Parathyroid adenoma (tissue), 2 donors: ENCODE measurements at regions not wholly inside any gene's neighbourhood (a gene's known extent, or its start where the extent isn't known, plus 50 kb on each side); places are given as distances from the start of the nearest gene placed in this dataset.

Source experiments
- H2AFZ ChIP-seq: fragments of 300-600 bp; sonication (generic); one replicate; pipeline ENCODE4 v1.7.0; 2017; ENCODE audit warnings: antibody characterized with exemption, mild to moderate bottlenecking
- H3K27ac ChIP-seq: fragments of 300-600 bp; sonication (generic); one replicate; pipeline ENCODE4 v1.7.0; 2017
- H3K27me3 ChIP-seq: fragments of 300-600 bp; sonication (generic); one replicate; pipeline ENCODE4 v1.7.0; 2017; ENCODE audit warnings: low read length; ENCODE audit not compliant: control insufficient read depth, insufficient read depth
- H3K36me3 ChIP-seq: fragments of 300-600 bp; sonication (generic); one replicate; pipeline ENCODE4 v1.7.0; 2017; ENCODE audit warnings: low read length; ENCODE audit not compliant: control insufficient read depth, insufficient read depth
- H3K4me1 ChIP-seq: fragments of 300-600 bp; sonication (generic); one replicate; pipeline ENCODE4 v1.7.0; 2017; ENCODE audit warnings: control low read depth
- H3K4me2 ChIP-seq: fragments of 300-600 bp; sonication (generic); one replicate; pipeline ENCODE4 v1.7.0; 2017; ENCODE audit warnings: low read length
- H3K4me3 ChIP-seq: fragments of 300-600 bp; sonication (generic); one replicate; pipeline ENCODE4 v1.7.0; 2017; ENCODE audit warnings: low read depth, low read length
- H3K79me2 ChIP-seq: fragments of 300-600 bp; sonication (generic); one replicate; pipeline ENCODE4 v1.7.0; 2017; ENCODE audit warnings: control low read depth
- H3K9ac ChIP-seq: fragments of 300-600 bp; sonication (generic); one replicate; pipeline ENCODE4 v1.7.0; 2017; ENCODE audit warnings: mild to moderate bottlenecking
- H3K9me3 ChIP-seq: fragments of 300-600 bp; sonication (generic); one replicate; pipeline ENCODE4 v1.7.0; 2017; ENCODE audit warnings: low read length; ENCODE audit not compliant: control insufficient read depth
- TF ChIP-seq, protein P1 (sequence below): fragments of 300-600 bp; sonication (generic); IDR thresholded peaks from one replicate; pipeline ENCODE4 v1.7.0; 2017; ENCODE audit warnings: antibody characterized with exemption, mild to moderate bottlenecking
- donor health status: primary hyperparathyroidism.

DNA sequence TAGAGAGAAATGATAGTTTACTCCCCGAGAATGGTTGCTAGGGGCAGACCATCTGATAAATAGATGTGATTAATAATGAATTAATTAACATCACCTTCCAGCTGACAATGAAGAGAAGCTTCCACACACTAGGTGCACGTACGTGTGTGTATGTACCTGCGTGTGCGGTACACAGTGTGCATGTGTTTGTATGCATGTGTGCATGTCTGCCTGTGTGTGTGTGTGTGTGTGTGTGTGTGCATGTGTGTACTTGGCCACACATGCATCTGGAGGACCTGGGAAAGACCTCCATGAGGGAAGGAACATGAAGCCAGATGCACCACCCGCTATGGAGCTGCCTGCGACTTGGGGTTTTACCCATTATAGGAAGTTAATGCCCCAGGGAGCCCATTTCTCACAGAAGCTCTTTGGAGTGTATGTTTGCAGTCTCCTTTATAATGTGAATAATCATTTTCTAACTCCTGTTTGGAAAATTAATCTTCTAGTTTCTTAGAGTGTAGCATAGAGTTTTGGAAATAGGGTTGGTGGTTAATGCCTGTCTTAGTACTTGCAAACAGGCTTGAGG is 229.1 kb downstream of the ENGASE start:
- TF ChIP-seq, protein P1, sequence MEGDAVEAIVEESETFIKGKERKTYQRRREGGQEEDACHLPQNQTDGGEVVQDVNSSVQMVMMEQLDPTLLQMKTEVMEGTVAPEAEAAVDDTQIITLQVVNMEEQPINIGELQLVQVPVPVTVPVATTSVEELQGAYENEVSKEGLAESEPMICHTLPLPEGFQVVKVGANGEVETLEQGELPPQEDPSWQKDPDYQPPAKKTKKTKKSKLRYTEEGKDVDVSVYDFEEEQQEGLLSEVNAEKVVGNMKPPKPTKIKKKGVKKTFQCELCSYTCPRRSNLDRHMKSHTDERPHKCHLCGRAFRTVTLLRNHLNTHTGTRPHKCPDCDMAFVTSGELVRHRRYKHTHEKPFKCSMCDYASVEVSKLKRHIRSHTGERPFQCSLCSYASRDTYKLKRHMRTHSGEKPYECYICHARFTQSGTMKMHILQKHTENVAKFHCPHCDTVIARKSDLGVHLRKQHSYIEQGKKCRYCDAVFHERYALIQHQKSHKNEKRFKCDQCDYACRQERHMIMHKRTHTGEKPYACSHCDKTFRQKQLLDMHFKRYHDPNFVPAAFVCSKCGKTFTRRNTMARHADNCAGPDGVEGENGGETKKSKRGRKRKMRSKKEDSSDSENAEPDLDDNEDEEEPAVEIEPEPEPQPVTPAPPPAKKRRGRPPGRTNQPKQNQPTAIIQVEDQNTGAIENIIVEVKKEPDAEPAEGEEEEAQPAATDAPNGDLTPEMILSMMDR, result no peak
- no peaks in the 10 kb centered on the region for H3K27me3 ChIP-seq

DNA sequence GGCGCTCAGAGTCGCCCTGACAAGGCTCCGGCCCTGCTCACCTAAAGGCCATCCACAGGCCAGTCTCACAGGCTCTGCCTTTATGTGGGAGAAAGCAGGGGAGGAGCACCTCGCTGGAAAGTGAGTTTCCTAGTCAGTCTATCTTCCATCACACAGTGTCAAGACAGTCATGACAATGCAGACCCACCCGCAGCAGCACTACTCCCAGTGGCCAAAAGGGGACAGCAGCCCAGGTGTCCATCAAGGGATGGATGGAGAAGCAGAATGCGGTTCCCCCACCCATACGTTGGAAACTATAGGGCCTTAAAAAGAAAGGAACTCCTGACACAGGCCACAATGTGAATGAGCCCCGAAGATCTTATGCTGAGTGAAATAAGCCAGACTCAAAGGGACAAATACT is 226.8 kb downstream of the ENGASE start:
- TF ChIP-seq, protein P1, result no peak
- Histone ChIP-seq H3K79me2 (no peaks in the 10 kb centered on the region), H3K9me3 (no peaks in the 10 kb centered on the region), H3K36me3 (no peaks in the 10 kb centered on the region), H3K27ac (no peak overlapping the region), H2AFZ (no peak overlapping the region), H3K4me1 (peaks cover 10% of the 10 kb centered on the region), H3K9ac (no peak overlapping the region), H3K4me3 (no peak overlapping the region), H3K4me2 (no peak overlapping the region), H3K27me3 (no peaks in the 10 kb centered on the region)

More for the DNA sequence above, 229.1 kb downstream of the ENGASE start:
- no peak overlapping the region for H2AFZ ChIP-seq
- H3K9ac ChIP-seq, result no peak overlapping the region
- no peaks in the 10 kb centered on the region for H3K79me2 ChIP-seq
- no peak overlapping the region for H3K27ac ChIP-seq
- H3K4me2 ChIP-seq, result no peak overlapping the region
- no peaks in the 10 kb centered on the region for H3K36me3 ChIP-seq
- no peaks in the 10 kb centered on the region for H3K9me3 ChIP-seq
- H3K4me3 ChIP-seq, result no peak overlapping the region
- peaks cover 10% of the 10 kb centered on the region for H3K4me1 ChIP-seq

DNA sequence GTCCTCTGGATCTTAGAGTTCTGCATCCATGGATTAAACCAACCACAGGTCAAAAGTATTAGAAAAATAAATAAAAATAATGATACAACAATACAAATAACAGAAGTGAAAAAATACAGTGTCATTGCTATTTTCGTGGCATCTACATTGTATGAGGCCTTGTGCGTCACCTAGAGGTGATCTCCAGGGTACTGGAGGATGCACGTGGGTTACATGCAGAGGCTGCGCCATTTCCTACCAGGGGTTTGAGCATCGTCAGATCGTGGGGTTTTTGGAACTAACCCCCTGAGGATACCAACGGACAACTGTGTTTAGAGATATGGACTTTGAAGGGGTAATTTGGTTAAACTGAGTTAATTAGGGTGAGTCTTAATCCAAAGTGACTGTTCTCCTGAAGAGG is 224.7 kb downstream of the ENGASE start:
- Histone ChIP-seq H3K27me3 (no peaks in the 10 kb centered on the region), H3K4me3 (no peak overlapping the region), H3K4me1 (no peaks in the 10 kb centered on the region), H3K27ac (no peak overlapping the region), H3K9ac (no peak overlapping the region), H2AFZ (no peak overlapping the region), H3K79me2 (no peaks in the 10 kb centered on the region), H3K36me3 (no peaks in the 10 kb centered on the region), H3K4me2 (no peak overlapping the region), H3K9me3 (no peaks in the 10 kb centered on the region)
- TF ChIP-seq, protein P1, result no peak

DNA sequence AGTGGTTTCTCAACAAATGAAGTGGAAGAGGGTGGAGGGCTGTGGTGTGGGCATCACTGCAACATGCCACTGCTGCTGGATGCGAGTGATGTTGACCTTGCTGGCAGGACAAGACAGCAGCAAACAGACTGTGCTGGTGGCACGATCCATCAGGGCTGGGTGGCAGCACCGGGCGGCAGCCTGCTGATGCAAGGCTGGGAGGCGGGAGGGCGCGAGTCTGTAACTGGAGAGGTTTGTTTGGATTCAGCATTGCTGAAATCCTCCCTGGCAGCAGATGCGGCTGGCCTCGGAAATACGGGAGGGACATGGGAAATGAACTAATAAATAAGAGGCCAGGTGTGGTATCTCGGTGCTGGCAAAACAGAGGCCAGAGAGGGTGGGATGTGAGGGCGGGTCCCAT is 224.2 kb downstream of the ENGASE start:
- no peaks in the 10 kb centered on the region for H3K27me3 ChIP-seq
- H3K27ac ChIP-seq, result no peak overlapping the region
- no peak overlapping the region for H3K9ac ChIP-seq
- H3K36me3 ChIP-seq, result no peaks in the 10 kb centered on the region
- TF ChIP-seq, protein P1, result no peak
- no peaks in the 10 kb centered on the region for H3K9me3 ChIP-seq
- H2AFZ ChIP-seq, result no peak overlapping the region
- no peaks in the 10 kb centered on the region for H3K79me2 ChIP-seq
- H3K4me1 ChIP-seq, result no peaks in the 10 kb centered on the region
- H3K4me2 ChIP-seq, result no peak overlapping the region
- H3K4me3 ChIP-seq, result no peak overlapping the region

DNA sequence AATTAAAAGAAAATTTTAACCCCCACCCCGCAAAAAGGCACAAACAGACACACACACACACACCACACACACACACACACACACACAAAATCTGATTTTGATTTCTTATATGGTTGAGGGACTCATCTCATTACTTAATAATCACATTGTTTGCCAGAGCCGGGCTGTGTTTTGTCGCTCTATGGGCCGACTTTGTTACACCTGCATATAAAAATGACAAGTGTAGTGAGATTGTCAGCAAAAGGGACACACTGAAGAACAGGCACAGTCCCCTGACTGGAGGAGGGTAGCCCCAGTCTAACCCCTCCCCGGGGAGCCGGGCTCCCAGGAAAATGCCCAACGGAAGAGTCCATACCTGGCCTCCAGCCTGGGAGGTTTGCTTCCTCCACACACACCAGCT is 221.6 kb downstream of the ENGASE start:
- H3K4me2 ChIP-seq, result no peak overlapping the region
- H3K27me3 ChIP-seq, result no peaks in the 10 kb centered on the region
- H2AFZ ChIP-seq, result no peak overlapping the region
- no peak overlapping the region for H3K9ac ChIP-seq
- H3K36me3 ChIP-seq, result no peaks in the 10 kb centered on the region
- H3K27ac ChIP-seq, result no peak overlapping the region
- no peaks in the 10 kb centered on the region for H3K79me2 ChIP-seq
- no peak overlapping the region for H3K4me3 ChIP-seq
- no peaks in the 10 kb centered on the region for H3K9me3 ChIP-seq
- no peaks in the 10 kb centered on the region for H3K4me1 ChIP-seq
- TF ChIP-seq, protein P1, result no peak
